Superior temporal gyrus (tissue), 1 donor: ENCODE measurements at regions not wholly inside any gene's neighbourhood (a gene's known extent, or its start where the extent isn't known, plus 50 kb on each side); places are given as distances from the start of the nearest gene placed in this dataset.

ENCODE experiments used
- DNase-seq: peaks from one replicate; pipeline ENCODE4 v3.0.0-alpha.2; 2016; ENCODE audit errors: extremely low spot score

- DNase-seq: no peak
These were observed 484.0 kb upstream of the CITED2 start for GRCh38 chr6:139858429-139858828.

- DNase-seq: no peak
These were observed 482.7 kb upstream of the CITED2 start for GRCh38 chr6:139857143-139857542.

- DNase-seq: no peak
These were observed 482.1 kb upstream of the CITED2 start for GRCh38 chr6:139856562-139856961.

GRCh38 chr6:139855671-139856311 lies 481.3 kb upstream of the CITED2 start:
- no peak for DNase-seq

GRCh38 chr6:139853302-139853992 lies 479.0 kb upstream of the CITED2 start:
- DNase-seq: no peak

DNA sequence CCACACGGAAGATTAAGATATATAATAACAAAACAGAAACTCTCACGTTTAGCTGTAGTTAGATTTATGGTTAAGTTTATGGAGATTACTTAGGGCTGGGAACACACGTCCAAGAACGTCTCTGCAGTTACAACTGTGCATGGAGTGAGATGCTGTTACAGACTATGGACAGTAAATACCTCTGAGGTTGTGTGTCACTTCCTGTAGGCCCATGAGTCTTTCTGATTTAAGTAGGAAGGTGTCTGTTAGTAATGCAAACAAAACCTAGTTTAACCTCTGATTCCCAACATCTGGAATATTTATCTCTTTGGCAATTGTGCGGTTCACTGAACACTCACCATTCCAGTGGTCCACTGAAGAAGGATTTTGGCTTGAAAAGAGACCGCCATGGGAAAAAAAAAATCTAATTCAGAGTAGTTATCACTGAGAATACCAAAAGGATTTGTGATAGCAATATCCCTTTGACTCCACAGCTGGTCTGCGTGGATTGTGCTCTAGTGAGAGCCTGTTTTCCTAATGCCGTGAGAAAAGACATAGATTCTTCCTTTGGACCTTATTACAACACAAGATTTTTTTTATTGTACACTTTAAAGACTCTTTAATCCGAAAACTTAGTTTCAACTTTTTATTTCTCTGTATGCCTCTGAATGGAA lies 478.2 kb upstream of the CITED2 start:
- DNase-seq: no peak

- DNase-seq: no peak
These were observed 477.6 kb upstream of the CITED2 start for GRCh38 chr6:139852067-139852466.

DNA sequence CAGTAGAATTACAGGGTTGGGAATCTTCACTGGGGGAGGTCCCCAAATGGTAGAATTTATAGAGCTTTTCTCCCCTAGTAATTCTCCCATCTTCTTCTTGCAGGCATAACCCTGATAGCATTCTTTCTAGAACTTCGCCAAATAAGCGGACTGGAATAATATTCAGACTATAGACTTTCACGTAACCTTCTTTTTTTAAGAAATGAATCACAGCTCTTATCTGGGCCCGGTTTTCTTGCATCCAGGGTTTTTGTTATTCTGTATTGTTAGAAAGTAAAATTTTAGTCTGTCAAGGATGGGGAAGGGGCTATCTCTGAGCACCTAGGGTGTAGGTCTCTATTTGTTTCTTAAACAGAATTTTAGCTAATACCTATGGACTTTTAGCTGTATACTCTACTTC lies 476.8 kb upstream of the CITED2 start:
- DNase-seq: no peak

- DNase-seq: no peak
These were observed 476.1 kb upstream of the CITED2 start for GRCh38 chr6:139850512-139850911.

DNA sequence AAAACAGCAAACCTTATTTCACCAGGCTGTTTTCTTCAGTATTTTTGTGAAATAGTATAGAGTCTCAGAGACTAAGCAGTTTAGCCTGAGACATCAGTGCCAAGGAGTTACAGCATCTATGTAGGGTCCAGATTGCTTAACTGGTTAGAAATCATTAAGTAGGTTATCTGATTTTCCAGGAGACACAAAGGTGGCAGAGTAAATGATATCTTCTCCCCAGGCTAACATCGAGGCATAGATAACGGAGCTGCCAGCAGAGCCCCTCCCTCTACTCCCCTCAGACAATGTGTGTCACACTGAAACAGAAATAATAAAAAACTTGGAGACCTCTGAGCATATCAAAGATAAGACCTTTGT lies 473.0 kb upstream of the CITED2 start:
- DNase-seq: no peak

DNA sequence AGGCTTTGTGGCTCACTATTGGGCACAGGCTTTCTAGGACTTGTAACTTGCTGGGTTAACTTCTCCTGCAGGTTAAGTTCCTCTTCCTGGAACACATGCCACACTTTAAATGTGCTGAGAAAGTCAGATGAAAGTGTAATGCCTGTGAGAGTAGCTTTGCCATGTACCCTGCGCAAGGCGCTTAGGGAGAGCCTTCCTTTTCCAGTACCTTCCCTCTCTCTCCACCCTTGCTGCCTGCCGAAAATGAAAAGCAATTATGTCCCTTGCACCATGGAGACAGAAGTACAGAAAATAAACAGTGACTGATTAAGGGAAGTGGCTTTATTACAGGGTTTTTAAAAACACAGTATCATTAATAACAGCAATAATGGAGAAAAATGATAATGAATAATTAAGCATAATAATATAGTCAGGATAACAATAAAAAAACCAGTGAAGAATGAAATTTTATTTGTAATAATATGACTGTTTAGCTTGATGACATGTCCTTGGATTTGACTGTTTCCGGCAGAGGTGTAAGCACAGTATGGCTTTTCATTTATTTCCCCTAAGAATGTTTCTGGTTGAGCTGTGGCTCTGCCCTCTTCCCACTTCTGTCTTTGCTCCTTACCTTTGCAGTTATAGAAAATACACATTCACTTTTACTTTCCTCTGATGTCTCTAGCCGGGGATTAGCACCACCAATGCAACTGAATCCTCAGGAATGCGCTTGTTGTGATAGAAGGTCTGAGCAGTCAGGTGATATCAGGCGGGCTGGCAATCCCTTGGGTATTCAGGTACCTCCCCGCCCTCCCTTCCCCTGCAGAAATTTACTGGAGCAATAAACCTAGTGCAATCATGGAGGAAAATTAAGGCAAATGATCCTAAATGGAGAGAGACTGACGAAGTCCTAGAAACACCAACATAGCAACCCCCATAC lies 472.3 kb upstream of the CITED2 start:
- no peak for DNase-seq

DNA sequence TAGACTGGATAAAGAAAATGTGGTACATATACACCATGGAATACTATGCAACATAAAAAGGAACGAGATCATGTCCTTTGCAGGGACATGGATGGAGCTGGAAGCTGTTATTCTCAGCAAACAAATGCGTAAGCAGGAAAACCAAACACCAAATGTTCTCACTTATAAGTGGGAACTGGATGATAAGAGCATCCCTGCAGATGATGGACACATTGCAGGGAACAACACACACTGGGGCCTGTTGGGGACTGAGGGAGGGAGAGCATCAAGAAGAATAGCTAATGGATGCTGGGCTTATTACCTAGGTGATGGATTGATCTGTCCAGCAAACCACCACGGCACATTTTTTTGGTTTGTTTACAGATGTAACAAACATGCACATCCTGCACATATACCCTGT lies 470.5 kb upstream of the CITED2 start:
- DNase-seq: no peak

- DNase-seq: no peak
These were observed 467.4 kb upstream of the CITED2 start for GRCh38 chr6:139841794-139842215.

GRCh38 chr6:139839506-139840156 lies 465.2 kb upstream of the CITED2 start:
- no peak for DNase-seq

- no peak for DNase-seq
These were observed 459.8 kb upstream of the CITED2 start for GRCh38 chr6:139834232-139834631.

DNA sequence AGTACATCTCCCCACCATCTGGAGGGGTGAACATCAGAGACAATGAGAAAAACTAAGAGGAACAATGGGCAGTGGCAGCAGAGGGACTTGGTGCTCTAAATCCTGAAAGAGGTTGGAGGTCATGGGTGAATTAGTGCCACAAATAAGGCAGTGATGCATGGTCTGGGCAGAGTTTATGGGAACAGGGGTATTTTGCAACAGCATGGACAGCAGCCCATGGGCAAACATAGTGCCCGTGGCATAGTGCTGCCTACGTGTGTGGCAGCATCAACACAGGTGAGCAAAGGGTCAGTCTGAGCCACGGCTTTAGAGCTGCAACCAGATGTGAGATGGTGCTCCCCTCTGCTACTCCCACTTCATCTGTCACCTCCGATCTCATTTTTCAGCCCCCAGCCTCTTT lies 459.1 kb upstream of the CITED2 start:
- DNase-seq: no peak

DNA sequence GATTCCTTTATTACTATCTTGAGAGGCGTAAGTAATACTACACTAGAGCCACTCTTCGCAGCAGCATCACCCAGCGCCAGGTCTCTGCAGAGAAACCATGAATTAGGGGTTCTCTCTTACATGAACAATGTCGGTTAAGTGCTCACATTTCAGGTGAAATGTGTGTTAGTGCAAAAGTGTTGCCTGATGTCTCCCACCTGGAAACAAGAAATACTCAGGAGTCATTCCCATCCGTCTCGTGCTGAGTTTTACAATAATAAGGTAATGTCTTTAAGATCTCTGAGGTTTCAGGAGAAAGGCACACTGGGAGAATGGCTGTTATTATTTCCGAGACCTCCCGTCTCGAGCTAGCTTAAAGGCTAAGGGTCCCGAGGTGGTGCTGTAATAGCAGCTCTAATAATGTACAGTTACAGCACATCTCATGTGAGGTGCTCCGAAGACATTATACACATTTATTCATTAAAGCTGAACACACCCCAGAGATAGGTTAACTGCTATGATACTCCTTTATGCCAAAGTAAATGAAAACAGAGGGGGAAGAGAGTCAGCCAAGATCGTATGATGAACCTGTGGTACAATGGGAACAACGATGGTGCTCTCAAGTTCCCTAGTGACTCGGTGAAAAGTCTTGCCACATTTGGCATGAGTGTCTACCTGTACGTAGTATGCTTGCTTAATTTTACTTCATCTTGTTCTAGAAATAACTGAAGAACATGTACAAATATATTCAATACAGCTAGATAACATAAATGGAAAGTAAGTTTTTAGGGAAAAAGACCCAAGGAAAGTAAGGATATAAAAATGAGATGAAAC lies 458.3 kb upstream of the CITED2 start:
- DNase-seq: no peak

DNA sequence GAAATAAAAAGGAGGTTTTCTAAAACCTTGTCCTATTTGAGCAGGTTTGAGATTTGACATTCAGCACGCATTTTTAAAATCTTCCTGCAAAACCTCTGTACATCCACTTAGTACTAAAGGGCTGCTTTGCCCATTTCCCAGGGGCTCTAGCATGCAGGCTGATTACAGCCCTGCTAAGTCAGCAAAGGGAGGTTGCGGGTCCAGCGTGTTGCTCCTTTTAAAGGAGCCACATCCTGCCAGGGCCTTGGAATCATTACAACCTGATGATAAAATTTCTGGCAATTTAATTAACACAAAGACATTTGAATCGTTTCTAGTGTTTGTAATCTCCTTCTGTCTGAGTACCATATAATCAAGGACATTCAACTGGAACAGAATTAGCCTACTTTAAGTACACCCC lies 455.1 kb upstream of the CITED2 start:
- no peak for DNase-seq

GRCh38 chr6:139828751-139829519 lies 454.5 kb upstream of the CITED2 start:
- no peak for DNase-seq

DNA sequence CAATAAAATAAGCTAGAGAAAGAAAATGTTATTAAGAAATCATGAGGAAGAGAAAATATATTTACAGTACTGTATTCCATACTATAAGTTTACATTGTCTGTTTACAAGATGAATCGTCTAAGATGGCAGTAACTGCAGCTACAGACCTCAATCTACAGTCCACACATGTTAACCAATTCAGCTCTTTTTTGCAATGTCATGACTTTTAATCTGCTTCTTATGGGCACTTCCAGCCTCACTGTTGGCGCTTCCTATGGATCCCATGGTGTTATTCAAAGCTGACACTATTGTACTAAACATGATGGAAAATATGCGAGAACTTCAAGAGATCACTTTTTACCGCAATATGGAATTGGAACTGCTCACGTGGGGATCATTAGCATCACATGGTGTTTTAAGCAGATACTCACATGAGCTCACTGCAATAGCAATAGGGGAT lies 451.5 kb upstream of the CITED2 start:
- DNase-seq: no peak
